HG03457 (cell line): ENCODE measurements at regions not wholly inside any gene's neighbourhood (a gene's known extent, or its start where the extent isn't known, plus 50 kb on each side); places are given as distances from the start of the nearest gene placed in this dataset.

Experiments
- ATAC-seq: cut with Tn5 transposase; IDR thresholded peaks from one replicate; pipeline ENCODE4 v1.9.1; 2021; ENCODE audit warnings: moderate number of reproducible peaks; ENCODE audit not compliant: unreplicated experiment

DNA sequence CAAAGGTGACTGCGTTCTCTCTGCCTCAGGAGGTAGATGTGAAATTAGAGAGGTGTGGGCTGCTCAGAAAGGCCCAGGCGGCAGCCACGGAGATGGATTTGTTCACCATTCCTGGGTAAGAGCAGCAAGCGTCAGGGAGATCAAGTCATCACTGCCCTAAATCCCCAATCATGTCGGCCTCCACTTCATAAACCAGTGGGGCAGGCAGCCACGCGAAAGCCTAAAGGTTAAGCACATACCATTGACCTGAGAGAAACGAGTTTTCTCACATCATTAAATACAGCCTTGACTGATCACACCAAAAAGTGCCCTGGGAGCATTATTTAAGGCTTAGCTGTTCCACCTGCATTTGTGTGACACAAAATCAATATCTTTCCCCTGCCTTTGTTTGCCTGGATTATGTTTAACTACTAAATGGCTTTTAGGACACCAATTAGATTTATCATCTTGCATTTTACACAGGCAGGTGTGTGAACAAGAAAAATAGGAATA lies 50.7 kb upstream of the FOXB1 start:
- ATAC-seq, result no peak

DNA sequence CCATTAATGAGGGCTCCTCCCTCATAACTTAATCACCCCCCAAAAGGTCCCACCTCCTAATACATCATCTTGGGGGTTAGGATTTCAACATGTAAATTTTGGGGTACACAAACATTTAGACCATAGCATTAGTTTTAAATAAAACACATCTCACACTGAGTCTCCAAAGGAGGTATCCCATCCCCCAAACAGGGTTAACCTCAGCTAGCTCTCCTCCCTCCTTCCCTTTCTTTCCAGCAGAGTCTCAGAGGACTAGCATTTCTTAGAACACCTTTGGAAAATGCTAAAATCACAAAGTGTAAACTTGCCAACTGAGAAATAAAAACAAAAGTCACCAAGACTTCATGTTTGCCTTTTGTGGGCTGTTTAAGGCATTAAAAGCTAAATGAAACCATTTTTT lies 51.2 kb upstream of the FOXB1 start:
- no peak for ATAC-seq

DNA sequence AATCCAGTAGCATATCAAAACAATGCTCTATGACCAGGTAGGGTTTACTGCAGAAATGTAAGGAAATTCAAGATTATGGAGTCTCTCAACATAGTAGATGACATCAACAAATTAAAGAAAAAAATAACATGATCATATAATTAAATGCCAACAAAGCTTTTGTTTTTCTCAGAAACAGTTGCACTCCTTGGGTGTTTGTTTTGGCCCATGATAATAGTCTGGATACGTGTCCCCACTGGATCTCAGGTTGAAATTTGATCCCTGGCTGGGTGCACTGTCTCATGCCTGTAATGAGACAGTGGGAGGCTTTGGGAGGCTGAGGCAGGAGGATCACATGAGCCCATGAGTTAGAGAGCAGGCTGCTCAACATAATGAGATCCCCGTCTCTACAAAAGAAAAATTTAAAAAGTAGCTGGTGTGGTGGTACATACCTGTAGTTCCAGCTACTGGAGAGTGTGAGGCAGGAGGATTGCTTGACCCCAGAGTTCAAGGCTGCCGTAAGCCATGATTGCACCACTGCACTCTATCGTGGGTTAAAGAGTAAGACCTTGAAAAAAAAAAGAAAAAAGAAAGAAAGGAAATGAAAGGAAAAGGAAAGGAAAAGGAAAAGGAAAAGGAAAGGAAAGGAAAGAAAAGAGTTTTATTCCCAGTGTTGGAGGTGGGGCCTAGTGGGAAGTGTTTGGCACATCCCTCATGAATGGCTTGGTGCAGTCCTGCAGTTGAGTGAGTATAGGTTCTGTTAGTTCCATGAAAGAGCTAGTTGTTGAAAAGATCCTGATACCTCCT lies 53.3 kb upstream of the FOXB1 start:
- no peak for ATAC-seq

DNA sequence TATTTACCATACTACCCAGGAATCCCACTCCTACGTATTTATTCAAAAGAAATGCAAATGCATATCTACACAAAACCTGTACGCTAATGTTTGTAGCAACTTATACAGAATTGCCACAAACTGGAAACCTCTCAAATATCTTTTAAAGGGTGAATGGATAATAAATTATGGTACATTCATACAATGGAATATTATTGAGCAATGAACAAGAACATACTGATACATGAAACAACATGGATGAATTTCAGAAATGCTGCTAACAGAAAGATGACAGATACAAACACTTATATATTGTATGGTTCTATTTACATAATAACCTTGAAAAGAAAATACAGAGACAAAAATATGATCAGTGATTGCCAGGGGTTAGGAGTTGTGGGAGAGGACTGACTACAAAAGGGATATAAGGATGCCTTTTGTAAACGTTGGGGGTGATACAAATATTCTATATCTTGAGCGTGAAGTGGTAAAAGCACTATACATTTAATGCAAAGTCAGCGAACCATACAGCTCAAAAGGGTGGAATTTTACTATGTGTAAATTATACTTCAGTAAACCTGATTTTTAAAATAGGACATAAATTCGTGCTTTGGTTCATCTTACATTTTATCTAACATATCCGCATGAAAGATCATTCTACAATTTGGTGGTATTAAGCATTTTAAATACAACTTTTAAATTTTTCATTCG lies 55.0 kb upstream of the FOXB1 start:
- no peak for ATAC-seq

DNA sequence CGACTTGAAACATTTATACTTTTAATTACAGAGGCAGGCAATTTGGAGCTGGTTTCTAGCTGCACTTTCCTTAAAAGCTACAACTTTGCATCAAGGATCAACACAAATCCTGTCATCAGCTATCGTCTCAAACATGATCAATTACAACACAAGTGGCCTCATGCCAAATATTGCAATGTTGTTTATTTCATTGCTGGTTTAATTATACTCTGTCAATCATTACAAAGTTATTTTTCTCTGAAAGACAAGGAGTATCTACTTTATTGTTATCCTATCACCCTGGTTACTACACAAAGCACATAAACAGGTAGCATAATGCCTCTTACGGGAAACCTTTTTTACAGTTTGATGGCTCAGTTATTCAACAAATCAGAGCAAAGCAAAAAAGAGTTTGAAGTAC lies 58.0 kb upstream of the FOXB1 start:
- ATAC-seq, result no peak

DNA sequence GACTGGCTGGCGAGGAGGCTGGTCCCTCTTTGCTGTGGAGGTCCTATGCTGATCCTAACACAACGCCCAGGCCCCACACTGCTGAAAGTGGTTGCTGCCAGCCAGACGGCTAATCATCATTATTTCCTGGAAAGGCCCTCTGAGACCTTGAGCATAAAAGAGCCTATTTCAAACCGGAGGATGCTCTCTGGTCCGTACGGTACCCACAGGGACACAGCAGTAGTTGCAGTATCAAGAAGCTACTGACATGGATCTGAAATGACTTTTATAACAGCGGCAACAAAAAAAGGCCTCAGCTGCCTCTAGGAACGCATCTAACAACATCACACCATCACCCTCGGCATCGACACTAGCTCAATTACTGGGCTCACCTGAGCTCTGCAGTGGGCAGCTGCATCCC lies 59.1 kb upstream of the FOXB1 start:
- ATAC-seq, result no peak

DNA sequence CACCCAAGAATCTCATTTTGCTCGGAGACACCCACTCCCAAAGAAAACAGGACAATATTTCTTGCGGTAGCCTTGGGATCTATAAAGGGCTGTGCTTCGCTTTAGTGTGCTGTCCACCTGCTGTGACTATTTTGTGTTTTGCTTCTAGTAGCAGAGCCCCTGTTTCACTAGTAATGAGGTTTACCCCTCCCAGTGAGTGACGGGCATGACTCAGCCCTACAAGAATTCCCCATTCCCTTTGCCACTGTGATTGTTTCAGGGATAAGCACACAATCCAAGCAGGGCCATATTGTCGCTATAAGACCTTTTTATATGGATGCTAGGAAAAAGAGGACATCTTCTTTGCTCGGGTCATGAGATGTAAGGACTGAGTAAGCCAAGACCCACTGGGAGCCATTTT lies 62.5 kb upstream of the FOXB1 start:
- ATAC-seq, result no peak

DNA sequence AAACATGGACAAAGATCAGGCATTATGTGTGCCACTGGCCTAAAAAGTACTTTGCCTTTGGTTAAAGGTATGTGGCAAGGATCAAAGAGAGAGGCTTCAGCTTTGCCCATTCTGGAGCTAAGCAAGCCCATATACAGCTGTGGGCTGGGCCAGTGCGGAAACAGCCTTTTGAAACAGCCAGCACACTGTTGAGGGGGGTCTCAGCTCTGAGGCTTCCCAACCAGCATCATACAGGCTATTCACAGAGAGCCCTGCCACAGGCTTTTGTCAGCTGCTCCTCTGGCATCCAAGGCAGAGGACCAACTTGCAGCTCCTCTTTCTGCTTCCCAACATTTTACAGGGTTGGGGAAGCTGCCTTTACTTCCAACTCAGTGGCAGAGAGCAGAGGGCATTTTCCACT lies 63.2 kb upstream of the FOXB1 start:
- no peak for ATAC-seq

DNA sequence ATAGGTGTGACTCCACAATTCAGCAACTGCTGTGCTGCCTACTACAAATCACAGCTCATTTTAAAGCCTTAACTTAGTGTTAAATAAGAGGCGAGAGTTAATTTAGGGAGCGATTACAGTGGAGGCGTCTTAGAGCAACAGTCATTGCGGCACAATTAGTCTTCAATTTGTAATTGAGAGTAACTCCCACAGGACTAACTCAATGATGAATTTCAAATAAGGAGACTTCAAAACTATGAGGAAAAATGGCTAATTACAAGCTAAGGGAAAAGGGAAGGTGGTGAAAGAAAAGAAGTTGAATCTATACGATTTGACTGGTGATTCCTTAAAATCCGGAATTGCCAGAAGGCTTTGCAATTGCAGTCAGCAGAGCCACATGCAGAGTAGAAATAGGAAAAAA lies 63.7 kb upstream of the FOXB1 start:
- no peak for ATAC-seq

DNA sequence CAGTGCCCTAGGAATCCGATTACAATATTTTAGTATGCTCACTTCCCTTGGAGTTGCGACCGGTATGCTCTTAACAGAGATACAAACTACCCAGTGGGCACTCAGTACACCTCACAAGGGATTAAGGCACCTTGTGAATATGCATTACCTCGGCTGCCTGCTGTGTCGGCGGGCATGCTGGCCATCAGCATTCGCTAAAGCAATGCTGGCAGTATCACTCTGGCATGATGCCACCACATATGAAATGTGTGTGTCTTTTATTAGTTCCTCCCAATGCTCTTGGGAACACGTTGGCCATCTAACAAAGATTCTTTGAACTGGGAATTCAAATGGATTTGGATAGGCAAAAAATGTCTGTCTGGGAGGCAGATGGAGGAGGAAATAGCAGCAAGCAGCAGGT lies 67.4 kb upstream of the FOXB1 start:
- no peak for ATAC-seq

DNA sequence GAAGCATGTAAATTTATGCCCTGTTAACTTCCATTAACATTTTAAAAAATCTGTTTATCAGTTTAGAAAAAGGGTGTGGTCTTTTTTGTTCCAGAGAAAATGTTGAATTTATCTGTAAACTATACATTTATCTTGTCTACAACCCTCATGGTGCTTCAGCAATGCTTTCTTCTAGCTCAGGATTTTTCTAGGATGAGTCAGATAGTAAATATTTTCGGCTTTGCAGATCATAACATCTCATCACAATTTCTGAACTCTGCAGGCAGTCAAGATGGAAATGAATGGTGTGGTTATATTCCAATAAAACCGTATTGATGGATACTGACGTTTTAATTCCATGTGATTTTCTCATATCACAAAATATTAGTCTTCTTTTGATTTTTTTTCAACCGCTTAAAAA lies 70.5 kb upstream of the FOXB1 start:
- no peak for ATAC-seq

DNA sequence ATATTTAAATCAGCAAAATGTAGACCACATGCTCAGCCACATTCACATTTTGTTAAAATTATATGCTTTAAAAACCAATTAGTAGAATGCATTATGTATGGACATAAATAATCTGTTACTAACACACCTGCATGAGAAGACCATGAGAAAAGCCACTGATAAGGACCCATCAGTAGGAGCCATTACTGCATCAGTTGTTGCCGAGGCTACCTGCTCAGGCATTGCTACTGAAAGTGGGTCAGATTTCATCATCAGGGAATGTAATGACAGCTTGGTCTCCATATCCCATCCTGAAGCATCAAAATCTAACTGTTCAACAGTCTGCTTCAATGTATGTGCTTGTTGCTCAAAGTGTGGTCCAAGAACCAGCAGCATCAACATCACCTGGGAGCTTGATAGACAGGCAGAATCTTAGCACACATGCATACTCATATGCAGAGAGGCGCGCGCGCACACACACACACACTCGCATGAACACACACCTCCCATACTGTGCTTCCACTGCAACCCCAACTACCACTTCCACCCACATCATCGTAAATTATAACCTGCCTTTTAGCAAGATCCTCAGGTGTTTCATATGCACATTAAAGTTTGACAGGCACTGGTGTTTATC lies 72.4 kb upstream of the FOXB1 start:
- ATAC-seq, result no peak

DNA sequence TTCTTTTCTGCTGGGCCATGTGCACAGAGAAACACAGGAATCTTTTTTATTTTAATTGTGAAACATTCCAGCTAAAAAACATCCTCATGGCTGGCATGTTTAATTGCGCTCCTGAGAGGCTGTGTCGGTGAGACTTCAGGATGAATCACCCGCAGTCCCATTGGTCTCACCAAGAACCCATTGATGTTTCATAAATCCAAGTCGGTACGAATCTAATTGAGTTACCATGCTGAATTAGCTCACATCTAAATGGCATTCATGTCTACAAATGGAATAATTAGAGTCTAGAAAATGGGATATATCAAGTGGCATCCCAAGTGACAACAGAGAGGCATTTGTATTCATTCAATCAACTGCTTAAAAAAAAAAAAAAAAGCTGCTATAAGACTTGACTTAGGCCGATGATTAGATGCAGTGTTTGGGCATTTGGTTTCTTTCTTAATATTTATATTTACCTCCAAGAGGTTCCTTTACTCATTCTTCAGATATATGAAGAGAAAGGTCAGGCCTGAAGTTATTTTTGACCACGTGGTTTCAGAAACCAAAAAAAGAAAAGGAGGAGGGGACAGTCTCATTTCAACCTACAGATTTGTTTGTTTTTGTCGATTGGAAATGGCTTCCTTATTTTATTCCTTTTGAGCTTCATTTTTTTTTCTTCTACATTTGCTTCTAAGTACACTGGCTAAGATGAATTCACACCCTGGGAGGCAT lies 79.1 kb upstream of the FOXB1 start:
- no peak for ATAC-seq

DNA sequence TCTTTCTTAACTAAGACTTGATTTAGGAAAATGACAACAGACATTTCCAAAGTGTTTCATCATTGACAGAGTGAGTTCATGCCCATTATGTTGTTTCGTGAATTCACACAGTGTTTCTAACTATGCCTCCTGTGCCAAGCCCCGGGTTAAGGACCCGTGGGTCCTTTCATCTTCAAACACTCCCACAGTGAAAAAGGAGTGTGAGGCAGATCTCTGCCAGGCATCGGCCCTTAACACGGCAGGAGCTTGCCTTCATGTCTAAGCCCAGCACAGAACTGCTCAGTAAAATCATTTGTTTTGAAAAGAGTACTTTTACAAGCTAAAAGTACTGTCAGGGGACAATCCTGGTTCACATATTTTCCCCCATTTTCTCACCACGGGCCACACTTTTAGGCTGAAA lies 80.0 kb upstream of the FOXB1 start:
- ATAC-seq, result no peak

DNA sequence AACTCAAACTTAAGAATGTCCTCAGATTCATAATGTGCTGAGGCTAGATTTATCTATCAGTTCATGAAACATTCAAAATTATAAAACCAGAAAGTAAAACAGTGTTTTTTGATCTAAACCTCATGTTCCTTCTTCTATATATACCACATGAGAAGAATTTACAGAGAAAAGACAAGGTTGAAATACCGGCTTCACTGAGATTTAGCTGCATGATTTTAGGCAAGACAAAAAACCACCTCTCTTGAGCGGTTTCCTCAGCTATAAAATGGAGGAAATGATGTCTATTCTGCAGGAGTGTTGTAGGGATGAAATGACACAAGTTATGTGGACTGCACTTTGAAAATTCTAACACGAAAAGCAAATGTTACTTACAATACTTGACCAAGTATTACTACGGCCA lies 80.6 kb upstream of the FOXB1 start:
- no peak for ATAC-seq

DNA sequence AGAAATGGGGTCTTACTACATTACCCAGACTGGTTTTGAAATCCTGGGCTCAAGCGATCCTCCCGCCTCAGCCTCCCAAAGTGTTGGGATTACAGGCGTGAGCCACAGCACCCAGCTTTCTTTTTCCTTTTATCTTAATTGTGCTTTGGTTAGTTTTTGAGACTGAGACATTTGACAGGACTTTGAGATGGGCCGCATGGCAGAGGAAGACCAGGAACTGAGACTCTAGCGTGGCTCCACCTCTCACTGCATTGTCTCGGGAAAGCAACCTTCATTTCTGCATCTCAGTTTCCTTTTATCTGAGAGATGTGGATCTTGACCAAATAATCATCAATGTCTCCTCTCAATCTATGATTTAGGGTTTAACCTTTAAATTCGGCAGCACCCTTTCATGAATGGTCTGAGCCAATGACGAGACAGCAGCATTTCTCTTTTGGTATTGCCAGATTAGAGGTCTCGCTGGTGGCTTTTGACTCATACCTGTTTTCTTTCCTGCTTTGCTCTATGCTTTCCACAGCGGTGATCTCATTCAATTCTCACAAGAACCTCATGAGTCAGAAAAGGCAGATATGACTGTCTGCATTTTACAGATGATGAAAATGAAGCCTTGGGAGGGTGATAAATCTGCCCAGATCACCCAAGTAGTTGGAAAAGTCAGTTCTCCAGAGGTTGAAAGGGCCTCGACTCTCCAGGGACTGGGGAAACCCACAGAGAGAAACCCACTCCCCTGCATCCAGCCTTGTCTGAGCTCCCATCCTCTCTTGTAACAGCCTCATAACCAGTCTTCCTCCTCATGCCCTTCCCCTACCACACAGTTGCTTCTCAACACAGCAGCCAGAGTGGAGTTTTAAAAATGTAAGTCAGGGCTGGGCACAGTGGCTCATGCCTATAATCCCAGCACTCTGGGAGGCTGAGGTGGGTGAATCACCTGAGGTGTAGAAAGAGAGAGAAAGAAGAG lies 84.8 kb upstream of the FOXB1 start:
- no peak for ATAC-seq

DNA sequence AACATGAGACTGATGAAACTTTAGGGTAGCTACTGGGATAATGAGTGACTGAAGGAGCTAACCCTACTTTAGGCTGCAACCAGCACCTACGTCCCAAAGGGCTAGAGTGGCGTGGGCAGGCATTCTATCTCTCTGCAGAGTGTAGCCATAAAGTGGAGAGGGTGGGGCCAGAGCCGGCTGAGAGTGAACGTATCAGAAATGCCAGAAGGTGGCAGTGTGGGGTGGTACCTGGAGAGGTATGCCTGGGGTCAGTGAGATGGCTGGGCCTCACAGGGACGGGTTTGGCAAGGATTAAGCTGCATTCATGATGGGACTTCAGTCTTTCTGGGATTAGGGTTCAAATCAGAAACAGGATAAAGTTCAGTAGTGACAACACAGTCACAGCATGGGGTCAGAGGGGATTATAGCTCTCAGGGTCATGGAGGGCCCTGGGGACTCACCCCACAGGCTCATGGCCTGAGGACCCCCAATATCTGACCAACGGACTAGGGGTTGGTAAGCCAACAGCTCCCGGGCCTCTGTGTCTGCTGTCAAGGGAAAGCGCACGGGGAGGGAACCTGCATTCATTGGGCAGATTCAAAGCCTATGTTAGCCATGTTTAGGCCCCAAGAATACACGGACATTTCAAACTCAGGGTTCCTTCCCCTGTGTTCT lies 86.5 kb upstream of the FOXB1 start:
- peak; percentile 64 for ATAC-seq

DNA sequence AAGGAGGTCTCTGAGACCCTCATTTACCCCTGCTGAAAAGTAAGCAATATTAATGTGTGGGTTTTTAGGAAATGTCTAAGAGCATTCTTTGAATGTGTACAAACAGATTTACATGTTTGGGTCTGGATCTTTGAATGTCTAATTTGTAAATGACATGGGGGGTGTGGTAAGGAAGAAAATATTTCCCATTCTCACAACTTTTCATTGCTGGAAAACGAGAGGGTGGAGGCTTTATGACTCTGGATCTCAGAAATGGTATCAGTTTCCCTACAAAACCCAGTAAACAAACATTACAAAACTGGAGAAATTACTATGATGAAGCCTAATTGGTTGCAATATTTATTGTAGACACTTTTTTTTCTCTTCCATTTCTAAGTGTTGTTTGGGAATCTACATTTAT lies 98.1 kb upstream of the FOXB1 start:
- no peak for ATAC-seq

DNA sequence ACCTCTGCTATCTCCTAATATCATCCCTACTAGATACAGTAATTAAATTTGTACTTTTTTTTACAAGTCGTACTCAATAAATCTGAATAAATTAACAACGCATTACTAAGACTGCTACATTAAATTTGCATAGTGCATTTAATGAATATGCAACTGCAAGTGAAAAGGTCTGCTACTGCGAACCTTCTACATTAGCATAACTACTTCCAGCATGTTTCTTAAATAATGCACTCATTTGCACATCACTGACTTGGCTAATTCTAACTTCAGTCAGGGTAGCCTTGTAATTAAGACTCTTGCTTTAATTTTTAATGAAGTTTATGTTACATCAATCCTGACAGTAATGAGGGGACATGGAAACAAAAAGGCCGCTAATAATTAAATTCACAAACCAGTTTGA lies 98.9 kb upstream of the FOXB1 start:
- no peak for ATAC-seq
